ENCODE measurements at regions not wholly inside any gene's neighbourhood (a gene's known extent, or its start where the extent isn't known, plus 50 kb on each side); places are given as distances from the start of the nearest gene placed in this dataset.

- TF ChIP-seq POLR2A (IDR thresholded peaks at IDR 0.05) (no peak), CTCF (IDR thresholded peaks at IDR 0.05) (no peak), POLR2AphosphoS5 (IDR thresholded peaks at IDR 0.05) (no peak), EP300 (IDR thresholded peaks at IDR 0.05; ENCODE audit: low read depth) (no peak)
Measured at GRCh38 chr5:89673019-89673418, 736.5 kb downstream of the CETN3 start.
